ENCODE measurements at regions not wholly inside any gene's neighbourhood (a gene's known extent, or its start where the extent isn't known, plus 50 kb on each side); places are given as distances from the start of the nearest gene placed in this dataset.

GRCh38 chr14:22476887-22477286 is 112.1 kb downstream of the DAD1 start:
- DNase-seq = no peak

GRCh38 chr14:22476005-22476751 is 112.8 kb downstream of the DAD1 start:
- DNase-seq = no peak

- DNase-seq = no peak
Measured at GRCh38 chr14:22475381-22475780, 113.6 kb downstream of the DAD1 start.

- no peak for DNase-seq
Measured at GRCh38 chr14:22474730-22475351, 114.2 kb downstream of the DAD1 start.

- DNase-seq = peak; percentile 85
Measured at GRCh38 chr14:22472935-22473854, 115.8 kb downstream of the DAD1 start.

- DNase-seq = no peak
Measured at GRCh38 chr14:22472466-22472865, 116.6 kb downstream of the DAD1 start.

GRCh38 chr14:22471545-22472121 is 117.4 kb downstream of the DAD1 start:
- peak; percentile 78 for DNase-seq

- DNase-seq = no peak
Measured at GRCh38 chr14:22469538-22470303, 119.3 kb downstream of the DAD1 start.

- DNase-seq = no peak
Measured at GRCh38 chr14:22468830-22469229, 120.2 kb downstream of the DAD1 start.

- DNase-seq = no peak
Measured at GRCh38 chr14:22466491-22466890, 122.5 kb downstream of the DAD1 start.

GRCh38 chr14:22465201-22465840 is 123.7 kb downstream of the DAD1 start:
- peak; percentile 29 for DNase-seq

GRCh38 chr14:22464422-22465142 is 124.4 kb downstream of the DAD1 start:
- no peak for DNase-seq

GRCh38 chr14:22463763-22464173 is 125.3 kb downstream of the DAD1 start:
- DNase-seq = no peak

- no peak for DNase-seq
Measured at GRCh38 chr14:22462923-22463322, 126.1 kb downstream of the DAD1 start.

- DNase-seq = peak; percentile 95
Measured at GRCh38 chr14:22460461-22461195, 128.4 kb downstream of the DAD1 start.

GRCh38 chr14:22458737-22459136 is 130.3 kb downstream of the DAD1 start:
- DNase-seq = no peak

- no peak for DNase-seq
Measured at GRCh38 chr14:22456998-22457594, 131.9 kb downstream of the DAD1 start.

- no peak for DNase-seq
Measured at GRCh38 chr14:22456421-22456820, 132.6 kb downstream of the DAD1 start.

GRCh38 chr14:22452330-22452729 is 136.7 kb downstream of the DAD1 start:
- DNase-seq = no peak

- DNase-seq = no peak
Measured at GRCh38 chr14:22450266-22450665, 138.8 kb downstream of the DAD1 start.

Data from hematopoietic multipotent progenitor cell treated with erythropoietin and hydrocortisone succinate and interleukin-3 and kit ligand, for 8 days (in vitro differentiated cells).